ENCODE measurements at regions not wholly inside any gene's neighbourhood (a gene's known extent, or its start where the extent isn't known, plus 50 kb on each side); places are given as distances from the start of the nearest gene placed in this dataset.
"Not testable (repeated sequence)": the region's sequence is repeated elsewhere in the genome, so short reads cannot be mapped to it uniquely, and the experiment has no call there.

DNA sequence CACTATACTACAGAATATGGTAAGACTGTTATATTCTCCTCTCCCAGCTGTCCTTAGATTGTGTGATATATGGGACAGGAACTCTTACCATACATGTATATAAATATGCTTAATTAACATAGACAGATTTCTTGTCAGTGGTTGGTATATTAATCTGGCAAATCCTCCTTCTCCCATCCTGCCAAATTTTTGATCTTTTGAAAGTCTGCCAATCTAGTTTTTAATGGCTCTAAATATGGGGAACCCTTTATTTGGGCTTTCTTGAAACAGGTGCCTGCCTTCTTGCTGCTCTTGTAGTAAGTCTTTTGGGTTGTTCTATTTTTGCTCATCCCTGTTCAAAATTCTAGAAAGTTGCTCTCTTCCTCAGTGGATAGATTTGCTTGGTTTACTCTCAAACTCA lies 63.5 kb downstream of the SPATA31D1 start:
- DNase-seq (ENCODE audit: low read depth, low spot score): no peak

DNA sequence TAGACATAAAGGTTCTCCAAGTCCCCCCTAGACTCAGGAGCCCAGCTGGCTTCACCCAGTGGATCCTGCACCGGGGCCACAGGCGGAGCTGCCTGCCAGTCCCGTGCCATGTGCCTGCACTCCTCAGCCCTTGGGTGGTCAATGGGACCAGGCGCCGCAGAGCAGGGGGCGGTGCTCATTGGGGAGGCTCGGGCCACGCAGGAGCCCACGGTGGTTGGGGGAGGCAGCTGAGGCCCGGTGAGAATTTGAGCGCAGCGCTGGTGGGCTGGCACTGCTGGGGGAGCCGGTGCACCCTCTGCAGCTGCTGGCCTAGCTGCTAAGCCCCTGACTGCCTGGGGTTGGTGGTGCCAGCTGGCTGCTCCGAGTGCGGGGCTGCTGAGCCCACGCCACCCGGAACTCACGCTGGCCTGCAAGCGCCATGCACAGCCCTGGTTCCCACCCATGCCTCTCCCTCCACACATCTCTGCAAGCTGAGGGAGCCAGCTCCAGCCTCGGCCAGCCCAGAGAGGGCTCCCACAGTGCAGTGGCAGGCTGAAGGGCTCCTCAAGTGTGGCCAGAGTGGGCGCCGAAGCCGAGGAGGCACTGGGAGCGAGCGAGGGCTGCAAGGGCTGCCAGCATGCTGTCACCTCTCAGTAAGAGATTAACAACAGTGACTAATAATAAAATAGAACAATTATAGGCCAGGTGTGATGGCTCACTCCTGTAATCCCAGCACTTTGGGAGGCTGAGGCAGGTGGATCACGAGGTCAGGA lies 65.9 kb downstream of the SPATA31D1 start:
- no peak for DNase-seq (ENCODE audit: low read depth, low spot score)

DNA sequence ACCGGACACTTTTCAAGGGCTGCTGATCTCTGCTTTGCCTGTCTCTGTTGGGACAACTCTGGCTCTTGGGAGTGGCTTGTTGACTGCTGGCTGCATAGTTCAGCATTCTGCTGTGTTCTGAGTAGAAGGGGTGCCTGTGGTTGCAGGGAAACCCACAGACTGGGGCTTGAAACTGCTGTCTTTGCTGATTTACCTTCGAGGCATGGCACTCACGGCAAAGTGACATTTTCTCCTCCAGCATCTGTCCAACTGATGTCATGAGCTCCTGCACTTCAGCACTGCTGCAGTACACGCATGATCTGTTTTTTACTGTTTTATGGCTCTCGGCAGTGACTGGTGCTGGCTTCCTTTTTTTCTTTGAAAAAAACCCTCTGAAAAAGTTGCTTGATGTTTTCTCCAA lies 69.2 kb downstream of the SPATA31D1 start:
- no peak for DNase-seq (ENCODE audit: low read depth, low spot score)

DNA sequence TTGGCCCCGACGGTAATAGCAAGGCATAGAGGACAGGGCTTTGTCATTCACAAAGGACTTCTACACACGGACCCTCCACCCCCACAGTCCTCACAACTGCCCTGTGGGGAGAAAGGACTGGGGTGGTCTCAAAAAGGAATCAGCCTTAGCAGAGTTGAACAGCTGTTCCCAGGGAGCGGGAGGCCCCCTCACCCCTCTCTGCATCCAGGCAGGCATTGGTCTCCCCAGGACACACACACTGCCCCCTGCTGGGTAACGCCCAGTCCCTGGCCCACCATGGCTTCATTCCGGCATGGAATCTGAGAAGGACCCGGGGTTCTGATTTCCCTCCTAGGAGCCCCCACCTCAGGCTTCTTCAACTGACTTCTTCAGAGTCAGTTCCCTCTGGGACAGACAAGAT lies 73.2 kb downstream of the SPATA31D1 start:
- not testable (repeated sequence) for DNase-seq (ENCODE audit: low read depth, low spot score)

DNA sequence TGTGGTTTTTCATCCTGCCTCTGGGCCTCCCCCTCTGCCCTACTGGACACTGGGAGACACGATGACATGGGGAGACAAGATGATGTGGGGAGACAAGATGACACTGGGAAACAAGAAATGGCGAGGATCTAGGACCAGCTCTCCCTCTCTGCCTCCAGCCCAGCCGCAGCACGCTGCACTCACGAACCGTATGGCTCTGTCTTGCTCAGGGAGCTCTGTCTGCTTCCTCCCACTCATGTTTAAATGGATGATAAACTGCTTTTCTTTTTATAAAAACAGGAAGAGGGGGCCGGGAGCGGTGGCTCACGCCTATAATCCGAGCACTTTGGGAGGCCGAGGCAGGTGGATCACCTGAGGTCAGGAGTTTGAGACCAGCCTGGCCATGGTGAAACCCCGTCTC lies 73.7 kb downstream of the SPATA31D1 start:
- DNase-seq (ENCODE audit: low read depth, low spot score): no peak

DNA sequence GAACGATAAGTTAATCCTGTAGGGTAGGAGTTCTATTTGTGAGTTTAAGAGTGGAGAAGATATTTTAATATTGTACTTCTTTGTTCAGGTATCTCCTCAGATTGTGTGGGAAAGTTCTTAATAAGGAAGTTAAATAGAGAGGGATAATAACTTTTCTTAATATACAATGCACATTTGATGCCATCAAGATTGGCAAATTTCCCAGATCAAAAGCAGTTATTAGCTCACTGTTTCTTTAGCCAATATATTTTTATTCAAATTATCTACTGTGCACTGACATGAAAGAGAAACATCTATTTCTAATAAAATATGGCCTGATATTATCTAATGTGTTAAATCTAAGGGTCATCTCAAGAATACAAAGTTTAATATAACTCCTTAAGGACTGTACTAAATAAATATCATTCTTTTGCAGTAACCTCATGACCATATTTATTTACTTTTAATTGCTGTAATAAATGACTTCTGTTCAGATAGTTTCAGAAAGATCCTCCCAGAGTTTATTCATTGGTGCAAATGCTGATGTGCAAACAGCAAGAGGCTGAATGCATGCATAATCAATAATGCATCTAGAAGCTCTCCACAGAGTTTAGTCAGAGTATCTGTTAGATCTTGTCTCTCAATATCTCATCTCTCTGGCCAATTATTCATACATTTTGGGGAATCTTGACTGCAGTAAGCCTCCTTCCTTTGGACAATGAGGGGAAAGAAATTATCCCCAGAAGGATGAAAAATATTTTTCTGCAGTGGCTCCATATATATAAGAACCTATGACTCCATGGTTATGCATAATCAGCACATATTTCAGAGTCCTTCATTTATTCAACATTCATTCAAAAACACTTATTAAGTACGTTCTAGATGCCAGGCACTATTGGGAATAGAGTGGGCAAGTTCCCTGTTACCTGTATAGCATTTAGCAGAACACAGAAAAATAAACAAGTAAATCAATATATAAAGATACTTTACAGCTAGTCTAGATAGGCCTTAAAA lies 85.3 kb downstream of the SPATA31D1 start:
- no peak for DNase-seq (ENCODE audit: low read depth, low spot score)

DNA sequence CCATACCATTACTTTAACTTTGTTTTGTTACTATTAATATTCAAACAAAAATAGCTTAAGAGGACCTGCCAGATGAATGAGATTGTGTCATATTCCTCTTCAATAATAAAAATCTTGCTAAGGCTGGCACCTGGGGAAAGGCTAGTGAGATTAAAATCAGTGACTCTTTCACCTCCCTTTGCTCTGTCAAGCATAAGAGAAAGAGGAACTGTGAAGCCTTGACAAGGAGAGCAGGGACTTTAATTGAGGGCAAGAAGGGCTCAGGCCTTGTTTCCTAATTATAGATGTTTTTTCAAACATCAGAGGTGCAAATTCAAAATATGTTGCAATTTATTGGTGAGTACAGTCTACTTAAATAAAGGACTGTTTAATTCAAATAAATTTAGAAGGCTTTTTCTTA lies 91.7 kb downstream of the SPATA31D1 start:
- DNase-seq (ENCODE audit: low read depth, low spot score): no peak

DNA sequence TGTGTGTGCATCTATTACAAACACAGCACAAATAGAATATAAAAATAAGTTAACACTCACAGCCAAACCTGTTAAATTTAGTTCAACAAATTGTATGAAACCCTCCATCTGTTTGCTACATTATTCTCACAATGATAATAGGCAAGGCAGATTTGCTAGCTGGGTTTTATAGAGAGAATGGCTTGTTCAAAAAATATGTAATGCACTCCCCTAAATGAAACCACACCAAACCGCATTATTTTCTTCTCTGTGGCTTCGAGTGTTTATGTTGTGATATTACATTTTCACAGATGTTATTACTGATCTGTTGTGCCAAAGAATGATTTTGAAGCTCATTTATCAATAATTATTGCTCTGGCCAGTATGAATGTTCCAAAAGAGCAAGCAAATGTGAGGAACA lies 92.9 kb downstream of the SPATA31D1 start:
- DNase-seq (ENCODE audit: low read depth, low spot score): no peak

DNA sequence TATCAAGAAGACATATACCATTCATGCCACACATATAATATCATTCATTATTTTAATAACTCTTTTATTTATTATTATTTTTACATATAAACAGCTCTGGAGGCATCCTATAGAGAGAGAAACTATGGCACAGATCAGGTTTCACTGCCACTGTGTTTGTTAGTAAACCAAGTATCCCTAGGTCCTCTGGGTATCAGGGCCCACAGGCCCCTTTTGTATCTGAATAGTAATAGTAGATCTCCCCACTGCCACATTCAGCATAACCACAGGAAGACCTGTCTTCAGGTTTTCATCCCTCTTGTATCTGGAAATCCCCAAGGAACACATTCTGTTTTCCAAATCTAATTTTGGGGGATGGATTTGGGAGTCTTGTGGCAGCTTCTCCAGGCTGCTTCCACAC lies 94.0 kb downstream of the SPATA31D1 start:
- DNase-seq (ENCODE audit: low read depth, low spot score): no peak

DNA sequence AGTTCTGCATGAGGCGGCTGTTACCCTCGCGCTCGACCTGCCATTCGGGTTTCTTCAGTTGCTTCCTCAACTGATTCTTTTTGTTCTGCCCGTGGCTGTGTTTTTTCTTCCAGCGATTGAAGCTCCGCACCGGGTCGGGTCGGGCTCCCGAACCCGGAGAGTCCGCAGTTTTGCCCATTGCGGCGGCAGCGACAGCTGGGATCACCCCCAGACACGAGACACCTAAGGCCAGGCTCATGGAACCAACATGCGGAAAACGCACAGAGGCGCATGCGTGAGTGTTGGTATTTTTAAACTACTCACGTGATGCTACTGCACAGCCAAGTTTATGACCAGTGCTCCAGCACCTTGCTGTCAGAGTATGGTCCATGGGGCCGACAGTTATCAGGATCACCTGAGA lies 100.0 kb downstream of the SPATA31D1 start:
- DNase-seq (ENCODE audit: low read depth, low spot score): no peak

DNA sequence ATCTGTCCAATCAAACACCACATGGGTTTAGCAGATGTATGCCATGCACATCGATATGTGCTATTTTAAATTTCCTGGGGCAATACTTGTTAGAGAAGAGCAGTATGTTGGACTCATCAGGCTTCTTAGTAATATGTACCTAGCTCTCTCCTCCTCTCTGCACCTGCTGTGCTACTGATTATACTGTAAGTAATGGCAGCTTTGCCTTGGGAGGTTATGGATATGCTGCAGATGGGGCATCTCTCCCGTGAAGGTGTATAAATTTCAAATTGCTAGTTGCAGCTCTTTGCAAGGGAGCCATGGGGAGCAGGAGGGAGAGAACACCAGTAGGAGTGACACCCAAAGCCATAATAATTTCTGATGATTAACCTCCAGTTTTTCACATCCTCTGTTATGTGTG lies 101.5 kb downstream of the SPATA31D1 start:
- no peak for DNase-seq (ENCODE audit: low read depth, low spot score)

DNA sequence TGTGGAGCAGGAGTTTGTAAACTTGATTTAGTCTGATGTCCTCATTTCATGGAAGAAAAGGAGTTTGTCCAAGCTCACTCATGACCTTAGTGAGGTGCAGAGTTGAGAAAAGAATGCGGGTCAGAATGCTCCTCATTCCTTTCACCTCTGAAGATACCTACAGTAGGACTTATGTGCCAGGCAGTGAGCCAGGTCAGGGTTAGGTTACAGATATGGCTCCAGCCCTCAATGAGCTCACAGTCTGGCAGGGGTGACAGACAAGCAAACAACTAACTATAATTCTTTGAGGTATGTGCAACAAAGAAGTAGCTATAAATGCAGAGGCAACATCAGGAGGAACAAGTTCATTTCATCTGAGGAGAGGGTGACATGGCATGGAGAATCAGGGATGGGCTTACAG lies 102.5 kb downstream of the SPATA31D1 start:
- no peak for DNase-seq (ENCODE audit: low read depth, low spot score)

DNA sequence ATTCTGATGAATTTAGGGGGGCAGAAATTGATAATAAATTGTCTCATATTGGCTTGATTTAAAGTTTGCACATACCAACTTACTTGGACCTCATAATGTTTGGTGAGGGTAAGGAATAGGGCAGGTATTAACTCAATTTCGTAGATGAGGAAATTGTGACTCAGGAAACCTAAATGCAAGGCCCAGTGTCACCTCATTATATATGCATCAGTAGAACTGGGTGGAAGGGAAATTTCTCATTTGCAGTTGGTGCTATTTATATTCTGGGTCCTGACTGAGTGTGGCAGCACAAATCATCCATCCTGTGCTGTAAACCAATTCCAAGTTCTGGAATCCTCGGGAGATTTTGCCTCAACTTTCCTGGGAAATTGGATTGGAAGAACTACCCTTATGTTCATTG lies 103.0 kb downstream of the SPATA31D1 start:
- DNase-seq (ENCODE audit: low read depth, low spot score): no peak

DNA sequence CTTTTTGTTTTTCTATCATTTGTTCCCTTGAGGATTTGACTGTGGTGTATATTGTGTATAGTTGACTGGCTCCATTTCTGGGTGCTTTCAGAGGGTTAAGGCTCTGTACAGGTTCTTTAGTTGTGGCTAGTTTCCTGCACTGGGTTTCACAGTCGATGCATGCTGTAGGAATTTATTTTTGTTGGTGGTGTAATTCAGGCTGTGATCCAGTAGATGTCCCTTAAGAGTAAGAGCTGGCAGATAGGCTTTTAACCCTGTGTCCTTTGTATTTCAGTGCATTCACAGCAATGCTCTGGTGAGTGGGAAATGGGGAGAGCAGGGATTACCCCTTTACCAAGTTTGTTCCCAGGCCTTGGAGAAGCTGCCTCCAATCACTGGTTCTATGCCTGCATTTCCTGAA lies 112.9 kb downstream of the SPATA31D1 start:
- no peak for DNase-seq (ENCODE audit: low read depth, low spot score)

DNA sequence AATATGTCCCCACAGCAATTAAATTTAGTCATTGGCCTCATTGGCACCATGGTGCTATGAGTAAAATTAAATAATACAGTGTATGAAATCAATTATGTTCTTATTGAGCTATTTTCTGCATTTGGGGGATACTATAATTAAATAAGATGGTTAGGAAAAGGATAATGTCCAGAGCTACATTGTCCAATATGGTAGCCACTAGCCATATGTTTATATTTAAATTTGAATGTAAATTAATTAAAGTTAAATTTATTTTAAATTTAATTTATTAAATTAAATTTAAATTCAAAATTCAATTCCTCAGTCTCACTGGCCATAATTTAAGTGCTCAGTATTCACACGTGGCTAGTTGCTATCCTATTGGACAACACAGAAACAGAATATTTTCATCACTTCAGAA lies 115.7 kb downstream of the SPATA31D1 start:
- no peak for DNase-seq (ENCODE audit: low read depth, low spot score)

DNA sequence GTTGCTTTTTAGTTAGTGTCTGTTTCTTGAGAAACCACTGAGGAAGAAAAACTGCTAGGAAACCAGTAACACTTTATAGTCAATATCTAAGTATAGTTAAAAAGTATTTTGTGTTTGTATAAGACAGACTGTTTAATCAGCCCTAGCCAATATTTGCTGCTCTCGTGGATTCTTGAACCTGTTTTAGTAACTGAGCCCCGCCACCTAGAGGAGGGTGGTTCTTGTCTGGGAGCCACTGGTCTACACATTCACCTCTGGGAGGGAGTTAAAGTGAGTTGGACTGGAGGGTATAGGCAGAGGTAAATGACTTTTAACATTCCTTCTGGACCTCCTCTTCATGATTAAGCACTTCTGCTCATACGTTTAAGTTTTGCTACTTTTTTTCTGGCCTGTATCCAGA lies 117.2 kb downstream of the SPATA31D1 start:
- no peak for DNase-seq (ENCODE audit: low read depth, low spot score)

DNA sequence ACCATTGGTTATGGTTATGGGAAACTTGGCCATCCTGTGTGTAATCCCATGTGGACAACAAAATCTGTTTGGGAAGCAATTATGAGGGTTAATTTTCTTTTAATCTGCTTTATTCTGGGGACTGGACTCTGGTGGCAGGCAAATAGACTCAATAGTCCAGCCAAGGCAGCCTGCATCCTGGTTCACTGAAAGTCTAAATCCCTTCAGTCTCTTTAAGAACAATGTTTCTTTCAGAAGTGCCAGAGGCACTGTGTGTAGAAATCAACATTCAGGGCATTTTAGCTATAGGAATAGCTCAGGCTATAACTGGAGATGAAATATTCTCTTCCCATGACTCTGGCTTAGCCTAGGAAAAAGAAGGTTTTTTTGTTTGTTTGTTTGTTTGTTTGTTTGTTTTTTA lies 118.0 kb downstream of the SPATA31D1 start:
- DNase-seq (ENCODE audit: low read depth, low spot score): no peak

DNA sequence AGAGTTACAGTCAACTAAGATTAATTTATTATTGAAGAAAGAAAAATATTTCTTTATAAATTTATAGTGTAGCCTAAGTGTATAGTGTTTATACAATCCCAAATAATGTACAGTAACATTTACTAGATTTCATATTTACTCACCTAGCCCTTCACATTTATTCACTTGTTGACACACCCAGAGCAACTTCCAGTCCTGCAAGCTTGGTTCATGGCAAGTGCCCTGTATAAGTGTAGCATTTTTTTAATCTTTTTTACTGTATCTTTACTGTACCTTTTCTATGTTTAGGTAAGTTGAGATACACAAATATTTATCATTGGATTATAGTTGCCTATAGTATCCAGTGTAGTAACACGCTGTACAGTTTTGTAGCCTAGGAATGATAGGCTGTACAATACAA lies 119.9 kb downstream of the SPATA31D1 start:
- DNase-seq (ENCODE audit: low read depth, low spot score): no peak

DNA sequence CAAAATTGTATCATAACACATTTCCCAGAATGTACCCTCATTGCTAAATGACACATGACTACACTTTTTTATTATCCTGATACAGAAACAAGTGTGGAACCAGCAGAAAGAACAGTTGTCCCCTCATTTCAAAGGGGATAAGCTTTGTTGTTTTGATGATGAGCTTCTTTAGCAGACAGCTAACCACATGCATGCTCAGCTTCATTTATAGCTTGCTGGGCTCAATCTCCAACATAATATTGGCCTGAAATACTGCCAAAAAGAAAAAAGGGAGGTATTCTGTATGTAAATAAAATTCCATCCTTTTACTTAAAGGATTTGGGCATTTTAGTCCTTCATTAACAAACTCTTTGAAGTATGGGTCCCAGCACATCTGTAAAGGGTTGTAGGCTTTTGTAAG lies 120.4 kb downstream of the SPATA31D1 start:
- DNase-seq (ENCODE audit: low read depth, low spot score): no peak

DNA sequence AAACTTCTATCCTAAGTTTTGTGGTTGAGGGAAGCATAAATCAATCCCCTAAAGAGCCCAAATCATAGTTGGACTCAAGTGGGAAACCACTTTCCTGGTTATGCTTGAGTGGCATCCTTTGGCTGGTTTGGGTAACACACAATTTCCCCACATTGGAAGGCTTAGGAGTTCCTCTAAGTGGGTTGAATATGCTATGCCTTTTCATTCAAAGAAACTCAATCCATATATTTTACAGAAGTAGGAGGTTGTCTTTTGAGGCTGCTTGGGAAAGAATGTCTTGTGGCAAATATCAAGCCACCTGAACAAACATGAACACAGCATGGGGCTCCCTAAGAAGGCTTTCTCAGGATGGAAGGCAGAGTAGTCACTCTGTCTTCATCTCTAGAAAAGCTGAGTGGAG lies 121.1 kb downstream of the SPATA31D1 start:
- DNase-seq (ENCODE audit: low read depth, low spot score): peak; percentile 85

DNA sequence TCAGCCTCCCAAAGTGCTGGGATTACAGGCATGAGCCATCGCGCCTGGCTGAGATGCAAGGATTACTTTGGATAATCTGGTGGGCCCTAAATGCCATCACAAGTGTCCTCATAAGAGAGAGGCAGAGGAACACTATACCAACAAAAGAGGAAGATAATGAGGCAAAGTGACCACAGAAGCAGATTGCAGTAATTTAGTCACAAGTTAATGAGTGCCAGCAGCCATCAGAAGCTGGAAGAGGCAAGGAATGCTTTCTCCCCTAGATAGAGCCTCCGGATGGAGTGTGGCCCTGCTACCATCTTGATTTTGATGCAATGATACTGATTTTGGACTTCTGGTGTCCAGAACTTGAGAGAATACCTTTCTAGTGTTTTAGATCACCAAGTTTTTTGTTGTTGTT lies 122.3 kb downstream of the SPATA31D1 start:
- no peak for DNase-seq (ENCODE audit: low read depth, low spot score)

DNA sequence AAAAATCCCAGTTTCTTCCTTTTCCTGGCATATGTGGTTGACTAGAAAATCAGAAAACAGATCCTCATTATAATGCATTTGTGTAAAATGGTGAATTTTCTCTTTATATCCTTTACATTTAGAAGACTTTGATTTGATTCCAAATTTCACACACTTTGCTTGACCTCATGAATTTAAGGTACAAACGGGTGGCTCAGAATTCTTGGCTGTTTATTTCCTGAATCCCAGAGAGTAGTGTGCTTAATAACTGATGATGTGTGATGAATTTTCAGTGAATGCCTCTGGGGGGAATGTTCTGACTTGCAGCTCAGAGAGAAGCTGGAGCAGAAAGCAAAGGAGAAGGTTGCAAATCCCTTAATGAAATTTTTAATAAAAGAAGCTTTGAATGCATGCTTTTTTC lies 126.8 kb downstream of the SPATA31D1 start:
- no peak for DNase-seq (ENCODE audit: low read depth, low spot score)

DNA sequence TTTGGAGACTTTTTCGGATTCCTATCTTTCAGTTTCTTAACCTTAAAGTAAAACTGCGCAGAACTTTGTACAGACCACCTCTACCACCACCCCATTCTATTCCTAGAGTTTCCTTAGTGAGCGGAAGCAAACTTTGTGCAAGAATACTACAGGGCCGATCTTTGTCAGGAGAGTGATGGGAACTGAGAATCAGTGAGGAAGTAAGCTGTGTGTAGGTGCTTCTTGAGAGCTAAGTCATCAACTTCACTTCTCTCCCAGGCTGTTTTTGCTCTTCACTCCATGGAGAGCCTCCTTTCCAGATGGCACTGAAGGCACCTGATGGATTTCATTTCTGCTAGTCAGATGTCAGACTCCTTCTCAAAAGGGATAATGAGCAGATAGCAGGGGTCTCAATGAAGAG lies 127.3 kb downstream of the SPATA31D1 start:
- no peak for DNase-seq (ENCODE audit: low read depth, low spot score)
